ENCODE measurements at regions not wholly inside any gene's neighbourhood (a gene's known extent, or its start where the extent isn't known, plus 50 kb on each side); places are given as distances from the start of the nearest gene placed in this dataset.

DNA sequence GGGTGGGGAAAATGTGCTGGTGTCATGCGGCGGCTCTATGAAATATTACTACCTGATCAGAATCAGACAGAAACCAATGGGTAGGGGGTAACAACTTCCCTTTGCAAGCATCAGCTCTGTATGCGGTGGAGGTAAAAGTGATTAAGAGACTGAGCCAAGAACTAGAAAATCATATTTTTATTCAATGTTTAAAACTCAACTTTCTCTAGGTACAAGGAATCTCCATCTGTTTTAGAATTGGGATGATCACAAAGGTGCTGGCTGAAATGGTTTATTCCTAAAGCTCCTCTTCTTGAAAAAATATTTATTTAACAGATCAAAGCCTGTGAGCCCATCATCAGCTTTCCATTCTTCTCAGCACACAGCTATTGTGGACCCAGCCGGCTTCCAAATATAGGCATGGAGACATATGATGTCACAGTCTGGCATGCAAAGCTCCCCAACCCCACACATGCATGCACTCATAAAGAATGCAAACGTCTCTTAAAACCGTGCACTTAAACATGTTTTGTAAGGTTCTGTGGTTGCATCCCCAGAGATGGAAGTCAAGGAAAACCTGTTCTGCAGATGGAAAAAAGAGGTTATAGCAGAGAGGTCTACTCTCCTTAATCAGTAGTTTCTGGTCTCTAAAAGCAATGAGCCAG, 126.0 kb downstream of the SKIDA1 start:
- TF ChIP-seq YY1 (IDR thresholded peaks at IDR 0.05; ENCODE audit: insufficient read depth, insufficient read length) (no peak), ZNF274 (IDR thresholded peaks at IDR 0.05; ENCODE audit: low read depth, low read length) (no peak)

Measured in NT2/D1 (cell line).